Frontal cortex (tissue), 3 donors: ENCODE measurements at regions not wholly inside any gene's neighbourhood (a gene's known extent, or its start where the extent isn't known, plus 50 kb on each side); places are given as distances from the start of the nearest gene placed in this dataset.
A peak's percentile ranks its signal among the peaks of the same experiment; 100 is the strongest.
"Not testable (repeated sequence)": the region's sequence is repeated elsewhere in the genome, so short reads cannot be mapped to it uniquely, and the experiment has no call there.

Source experiments
- DNase-seq, 2 donors: peaks; one replicate each; pipeline ENCODE4 v3.0.0; 2012; ENCODE audit warnings: low spot score in 2 of 2
- FAIRE-seq: peaks from 2 replicates; lab custom pipeline; 2012; peaks lifted over from hg19 to GRCh38; lab: Jason Lieb, UNC
- donor health status: control.
- donor health status: control.
- donor health status: control.

DNA sequence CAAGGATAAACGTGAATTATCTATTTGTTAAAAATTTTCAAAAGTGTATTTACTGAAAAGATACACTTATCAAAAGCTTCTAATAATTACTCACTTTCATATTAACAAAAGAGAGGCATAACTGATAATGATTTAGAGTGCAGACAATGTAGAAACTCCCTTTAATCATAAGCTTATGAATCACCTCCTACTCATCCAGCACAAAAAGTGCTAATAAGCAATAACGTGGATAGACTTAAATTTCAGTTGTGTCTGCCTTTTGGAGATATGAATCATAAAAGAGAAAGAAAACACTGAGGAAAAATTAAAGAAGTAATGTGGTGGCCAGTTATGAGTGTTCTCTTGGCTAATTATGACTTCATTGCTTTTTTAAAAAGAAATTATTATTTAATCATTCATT is 827.6 kb upstream of the B3GALT2 start:
- no peak for FAIRE-seq
- no peak for DNase-seq

DNA sequence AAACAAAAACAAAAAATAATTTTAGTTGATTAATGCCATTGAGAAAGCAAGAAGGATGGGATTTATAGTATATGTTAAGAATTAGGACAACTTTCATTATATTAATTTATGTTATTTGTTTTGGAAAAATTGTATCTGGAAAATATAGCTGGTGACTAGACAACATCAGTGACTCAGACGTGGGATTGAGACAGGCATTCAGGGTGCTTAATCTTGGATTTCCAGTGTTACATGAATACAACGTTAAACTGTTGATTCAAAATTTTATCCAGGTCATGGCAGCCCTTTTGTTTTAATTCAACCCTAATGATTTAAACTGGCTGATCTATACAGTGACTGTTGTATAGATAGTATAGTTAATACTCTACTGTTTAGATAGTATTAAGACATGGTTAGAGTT is 827.1 kb upstream of the B3GALT2 start:
- FAIRE-seq, result no peak
- no peak for DNase-seq

DNA sequence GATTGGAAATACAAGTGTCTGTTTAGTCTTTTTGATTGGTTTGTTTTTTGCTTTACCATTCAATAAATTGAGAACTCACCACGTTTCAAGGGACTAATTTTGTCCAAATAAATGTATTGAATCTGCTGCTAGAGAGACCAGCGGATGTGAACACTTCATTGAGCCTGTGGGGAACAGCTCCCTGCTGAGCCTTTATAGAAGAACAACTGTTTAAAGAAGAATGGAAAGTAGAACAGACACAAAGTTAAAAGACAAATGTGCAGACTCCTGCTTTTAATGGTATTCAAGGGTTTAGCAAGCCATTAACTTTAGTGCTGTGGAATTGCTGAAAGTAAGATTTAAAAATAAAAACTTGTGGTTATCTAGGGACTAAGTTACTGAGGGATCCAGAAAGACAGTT is 817.7 kb upstream of the B3GALT2 start:
- FAIRE-seq (no peak), DNase-seq (no peak)

DNA sequence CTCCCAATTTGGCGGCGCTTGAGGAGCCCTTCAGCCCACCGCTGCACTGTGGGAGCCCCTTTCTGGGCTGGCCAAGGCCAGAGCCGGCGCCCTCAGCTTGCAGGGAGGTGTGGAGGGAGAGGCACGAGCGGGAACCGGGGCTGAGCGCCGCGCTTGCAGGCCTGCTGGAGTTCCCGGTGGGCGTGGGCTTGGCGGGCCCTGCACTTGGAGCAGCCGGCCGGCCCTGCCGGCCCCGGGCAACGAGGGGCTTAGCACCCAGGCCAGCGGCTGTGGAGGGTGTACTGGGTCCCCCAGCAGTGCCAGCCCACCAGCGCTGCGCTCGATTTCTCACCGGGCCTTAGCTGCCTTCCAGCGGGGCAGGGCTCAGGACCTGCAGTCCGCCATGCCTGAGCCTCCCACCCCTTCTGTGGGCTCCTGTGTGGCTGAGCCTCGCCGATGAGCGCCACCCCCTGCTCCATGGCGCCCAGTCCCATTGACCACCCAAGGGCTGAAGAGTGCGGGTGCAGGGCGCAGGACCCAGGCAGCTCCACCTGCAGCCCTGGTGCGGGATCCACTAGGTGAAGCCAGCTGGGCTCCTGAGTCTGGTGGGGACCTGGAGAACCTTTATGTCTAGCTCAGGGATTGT is 815.4 kb upstream of the B3GALT2 start:
- not testable (repeated sequence) for FAIRE-seq, DNase-seq

DNA sequence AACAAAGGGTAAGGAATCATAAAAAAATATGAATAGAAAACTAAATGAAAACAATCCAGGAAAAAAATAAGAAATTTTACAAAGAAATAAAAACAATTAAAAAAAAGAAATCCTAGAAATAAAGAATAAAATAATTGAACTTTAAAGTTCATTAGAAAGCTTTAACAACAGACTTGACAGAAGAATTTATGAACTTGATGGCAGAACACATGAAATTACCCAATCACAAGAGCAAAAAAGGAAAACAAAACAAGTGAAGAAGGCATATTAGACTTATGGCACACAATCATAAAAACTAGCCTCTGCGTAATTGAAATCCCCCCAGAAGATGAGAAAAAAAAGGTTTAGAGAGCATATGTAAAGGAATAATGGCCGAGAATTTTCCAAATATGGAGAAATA is 802.5 kb upstream of the B3GALT2 start:
- FAIRE-seq (peak; percentile 63), DNase-seq (no peak)

DNA sequence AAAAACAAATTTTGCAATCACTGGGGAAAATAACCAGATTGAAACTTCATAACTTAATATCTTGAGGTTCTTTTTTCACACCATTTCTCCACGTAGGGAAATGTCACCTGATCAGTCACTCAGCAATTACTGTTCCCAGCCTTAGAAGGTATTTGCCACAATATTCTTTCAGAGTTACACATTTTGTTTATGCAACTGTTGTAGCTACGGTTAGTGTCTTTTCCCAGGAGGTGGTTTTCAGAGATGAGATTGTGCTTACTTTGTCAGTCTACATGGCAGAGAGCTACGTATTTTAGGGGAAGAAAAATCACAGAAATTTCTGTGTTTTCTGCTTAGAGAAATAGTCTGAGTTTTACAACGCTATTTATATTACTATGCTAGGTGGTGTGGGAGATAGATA is 792.8 kb upstream of the B3GALT2 start:
- DNase-seq (no peak), FAIRE-seq (no peak)

DNA sequence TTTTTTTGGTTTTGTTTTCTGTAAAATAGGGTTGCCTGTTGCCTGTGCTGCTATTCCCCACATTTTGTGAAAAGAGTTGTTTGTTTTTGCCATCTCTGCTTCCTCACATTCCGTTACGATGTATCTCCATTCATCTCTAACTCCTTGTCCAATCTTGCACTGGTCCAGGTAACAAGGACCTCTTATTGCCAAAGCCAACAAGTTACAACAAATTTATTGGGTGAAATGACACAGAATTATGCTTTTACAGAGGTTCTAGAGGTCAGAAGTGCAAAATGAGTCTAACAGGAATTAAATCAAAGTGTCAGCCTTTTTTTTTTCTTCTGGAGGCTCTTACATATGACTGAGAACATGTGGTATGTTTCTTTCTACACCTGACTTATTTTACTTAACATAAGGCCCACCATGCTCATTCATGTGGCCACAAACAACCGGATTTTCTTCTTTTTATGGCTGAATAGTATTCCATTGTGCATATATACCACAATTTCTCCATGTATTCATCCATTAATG is 787.9 kb upstream of the B3GALT2 start:
- FAIRE-seq (no peak), DNase-seq (no peak)

DNA sequence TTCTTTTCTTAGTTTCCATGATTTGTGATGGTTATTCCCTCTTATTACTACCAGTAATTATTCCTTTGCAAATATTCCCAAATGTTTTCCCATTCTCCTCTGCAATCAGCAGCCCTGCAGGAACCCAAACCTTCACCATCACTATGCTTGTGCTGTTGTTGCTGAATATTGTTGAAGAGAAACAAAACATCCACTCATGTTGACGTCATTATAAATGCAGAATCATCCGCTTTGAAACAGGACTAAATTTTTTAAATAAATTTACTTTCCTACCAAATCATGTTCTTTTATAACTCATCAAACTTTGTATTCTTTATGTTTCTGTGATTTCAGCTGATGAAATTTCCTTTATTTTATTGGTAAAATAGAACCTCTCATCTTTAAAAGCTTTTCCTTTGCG is 787.0 kb upstream of the B3GALT2 start:
- FAIRE-seq (no peak), DNase-seq (no peak)

DNA sequence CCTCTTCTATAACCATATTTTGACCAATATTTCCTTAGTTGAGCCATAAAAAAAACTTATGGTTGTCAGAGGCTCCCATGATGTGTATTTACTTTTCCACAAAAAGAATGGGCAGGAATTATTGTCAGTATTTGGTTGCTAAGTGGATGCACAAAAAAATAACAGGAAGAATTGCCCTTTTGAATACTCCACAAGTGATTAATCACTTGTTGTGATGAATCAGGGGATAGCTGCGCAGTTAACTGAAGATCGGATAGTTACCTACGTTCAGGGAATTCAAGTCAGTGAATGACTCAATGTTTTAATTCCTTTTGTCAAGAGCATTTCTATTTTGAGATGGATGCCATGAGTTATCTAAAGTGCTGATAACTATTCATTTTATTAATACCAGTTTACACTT is 785.2 kb upstream of the B3GALT2 start:
- DNase-seq (no peak), FAIRE-seq (no peak)

DNA sequence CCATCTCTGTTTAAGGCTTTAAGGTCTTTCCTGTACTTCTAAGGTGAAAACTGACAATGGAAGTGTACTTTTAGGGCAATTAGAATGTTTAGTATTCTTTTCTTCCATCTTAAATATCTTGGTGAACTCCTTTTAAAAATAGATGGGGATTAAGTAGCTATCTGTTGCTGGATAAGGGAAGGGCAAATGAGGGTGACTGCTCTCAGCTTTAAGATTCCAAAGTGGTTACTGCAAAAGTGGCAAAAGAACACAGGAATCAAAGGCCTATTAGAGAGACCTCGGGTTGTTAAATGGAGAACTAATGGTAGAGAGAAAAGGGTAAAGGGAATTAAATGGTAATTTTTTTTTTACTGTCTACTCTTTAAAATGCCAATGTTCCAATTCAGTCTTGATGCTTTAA is 774.1 kb upstream of the B3GALT2 start:
- DNase-seq, result no peak

DNA sequence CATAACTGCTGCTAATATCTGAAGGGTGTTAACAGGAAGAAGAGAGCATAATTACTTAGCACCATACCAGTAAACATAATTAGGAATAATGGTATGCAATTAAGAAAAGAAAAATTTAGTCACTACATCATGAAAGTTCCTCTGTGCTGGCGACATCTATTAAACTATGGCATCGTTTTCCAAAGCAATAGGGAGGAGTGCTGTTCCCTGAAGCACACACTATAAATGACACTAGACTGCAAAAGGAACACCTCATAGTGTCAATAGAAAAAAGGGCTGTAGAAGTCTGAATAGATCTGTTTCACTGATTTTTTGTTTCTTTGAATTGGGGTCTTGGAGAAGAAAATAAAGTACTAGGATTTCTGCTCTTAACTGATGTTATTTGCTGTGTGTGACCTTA is 773.6 kb upstream of the B3GALT2 start:
- FAIRE-seq (no peak), DNase-seq (no peak)

More for the DNA sequence above, 774.1 kb upstream of the B3GALT2 start:
- FAIRE-seq, result no peak

DNA sequence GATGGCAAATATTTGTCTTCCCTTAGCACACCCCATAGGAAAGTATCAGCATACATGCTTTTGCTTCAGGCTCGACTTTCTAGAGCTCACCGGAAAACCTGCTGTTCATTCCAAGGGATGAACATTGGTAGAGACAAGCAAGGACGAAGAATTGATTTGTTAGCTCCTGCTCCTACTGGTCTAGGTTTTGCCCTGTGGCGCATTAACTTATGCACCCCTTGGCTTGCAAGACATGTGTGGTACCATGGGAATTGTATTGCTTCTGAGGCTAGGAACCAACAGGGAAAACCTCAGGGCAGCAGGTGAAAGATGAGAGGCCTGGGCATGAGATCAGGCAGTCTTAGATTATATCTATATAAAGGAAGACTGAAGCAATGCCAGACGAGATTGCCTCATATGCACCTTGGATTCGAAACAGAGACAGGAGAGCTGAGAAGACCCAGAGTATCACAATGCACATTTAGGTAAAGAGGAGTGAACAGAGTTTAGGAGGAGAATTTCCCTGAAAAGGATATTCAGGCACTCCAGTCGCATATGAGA is 771.2 kb upstream of the B3GALT2 start:
- no peak for DNase-seq
- no peak for FAIRE-seq

DNA sequence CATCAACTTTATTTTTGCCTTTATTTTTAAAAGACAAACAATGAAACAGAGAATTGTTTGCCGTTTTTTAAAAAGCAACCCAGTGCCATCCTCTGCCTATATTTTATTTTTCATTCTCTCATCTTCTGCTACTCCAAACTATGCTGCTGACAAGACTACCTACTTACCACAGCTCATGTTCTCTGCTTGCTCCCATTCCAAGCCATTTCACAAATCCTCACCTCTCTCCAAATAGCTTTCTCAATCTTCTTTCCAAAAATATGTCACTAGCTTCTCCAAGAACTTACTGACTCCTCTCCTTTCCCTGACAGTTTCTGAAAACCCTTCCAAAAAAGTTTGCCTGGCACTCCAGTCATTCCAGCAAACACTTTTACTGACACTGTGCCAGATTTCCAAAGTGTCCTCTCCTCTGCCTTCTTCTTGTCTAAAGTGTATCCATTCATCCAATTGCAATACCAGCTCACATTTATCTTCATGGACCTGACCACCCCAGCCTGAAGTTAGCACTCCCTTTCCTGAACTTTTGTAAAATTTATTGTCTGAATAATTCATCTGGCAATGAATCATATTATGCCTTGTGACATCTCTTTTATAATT is 766.5 kb upstream of the B3GALT2 start:
- DNase-seq (no peak), FAIRE-seq (no peak)

DNA sequence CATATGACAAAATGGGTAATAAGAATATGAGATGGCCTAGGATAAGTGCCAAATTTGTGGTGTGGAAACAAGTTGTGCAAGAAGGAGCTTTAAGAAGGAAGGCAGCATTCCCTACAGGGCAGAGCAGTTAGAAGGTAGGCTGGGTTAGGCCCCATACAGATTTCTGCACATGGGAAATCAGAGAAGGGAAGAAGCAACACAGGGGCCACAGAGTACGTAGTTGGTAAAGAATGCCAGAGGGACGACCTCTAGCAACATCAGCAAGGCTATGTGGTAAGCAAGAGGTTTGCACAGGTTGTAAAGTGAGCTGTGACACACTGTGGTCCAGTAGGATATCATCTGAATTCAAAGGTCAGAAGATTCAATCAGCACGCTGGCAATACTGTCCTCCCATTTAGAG is 765.6 kb upstream of the B3GALT2 start:
- DNase-seq (no peak), FAIRE-seq (no peak)

DNA sequence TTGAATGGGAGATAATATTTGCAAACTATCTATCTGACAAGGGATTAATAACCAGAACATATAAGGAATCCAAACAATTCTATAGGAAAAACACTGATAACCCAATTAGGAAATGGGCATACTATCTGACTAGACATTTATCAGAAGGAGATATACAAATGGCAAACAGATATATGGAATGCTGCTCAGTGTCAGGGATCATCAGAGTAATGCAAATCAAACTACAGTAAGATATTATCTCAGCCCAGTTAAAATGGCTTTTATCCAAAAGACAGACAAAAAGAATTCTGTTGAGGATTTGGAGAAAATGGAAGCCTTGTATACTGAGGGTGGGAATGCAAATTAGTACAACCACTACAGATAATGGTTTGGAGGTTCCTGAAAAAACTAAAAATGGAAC is 758.0 kb upstream of the B3GALT2 start:
- FAIRE-seq (no peak), DNase-seq (no peak)

DNA sequence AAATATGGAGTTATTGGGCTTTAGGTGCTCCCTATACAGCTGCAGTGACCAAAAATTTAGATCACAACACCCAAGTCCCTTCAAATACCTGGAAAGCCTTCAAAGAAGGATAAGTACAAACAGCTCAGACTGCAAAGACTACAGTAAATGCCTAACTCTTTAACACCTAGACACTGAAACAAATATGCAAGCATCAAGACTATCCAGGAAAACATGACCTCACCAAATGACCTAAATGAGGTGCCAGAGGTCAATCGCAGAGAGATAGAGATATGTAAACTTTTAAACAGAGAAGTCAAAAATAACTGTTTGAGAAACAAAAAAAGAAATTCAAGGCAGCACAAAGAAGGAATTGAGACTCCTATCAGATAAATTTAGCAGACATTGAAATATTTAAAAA is 753.8 kb upstream of the B3GALT2 start:
- FAIRE-seq (no peak), DNase-seq (no peak)

DNA sequence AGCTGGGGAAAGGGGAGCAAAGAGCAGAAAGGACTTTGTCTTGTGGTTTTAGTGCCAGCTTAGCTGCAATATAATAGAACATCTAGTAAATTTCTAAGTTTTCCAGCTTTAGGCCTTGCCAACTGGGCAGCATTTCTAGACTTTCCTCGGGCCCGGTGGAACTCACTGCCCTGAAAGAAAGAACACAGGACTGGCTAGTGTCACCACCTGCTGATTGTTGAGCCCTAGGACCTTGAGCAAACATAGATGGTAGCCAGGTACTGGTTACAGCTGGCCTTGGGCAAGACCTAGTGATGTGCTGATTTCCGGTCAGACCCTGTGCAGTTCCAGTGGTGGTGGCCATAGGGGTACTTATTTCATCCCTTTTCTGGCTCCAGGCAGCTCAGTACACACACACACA is 753.2 kb upstream of the B3GALT2 start:
- no peak for FAIRE-seq
- no peak for DNase-seq

DNA sequence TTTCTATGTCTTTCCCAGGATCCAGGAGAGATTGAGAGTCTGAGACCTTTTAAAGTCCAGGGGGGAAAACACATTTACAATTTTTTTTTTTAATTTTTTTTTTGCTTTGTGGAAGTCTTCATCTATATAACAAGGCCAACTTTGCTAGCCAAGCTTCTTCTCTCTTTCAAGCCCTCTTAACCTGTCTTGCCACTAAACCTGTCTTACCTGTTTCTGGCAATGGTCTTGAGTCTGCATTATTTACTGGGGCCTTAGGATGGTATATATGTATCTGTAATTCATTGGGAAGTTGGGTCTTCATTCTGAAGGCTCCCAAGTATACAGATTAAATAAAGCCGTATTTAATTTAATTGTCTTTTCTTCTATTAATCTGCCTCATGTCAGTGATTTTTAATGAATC is 750.9 kb upstream of the B3GALT2 start:
- FAIRE-seq (no peak), DNase-seq (no peak)

DNA sequence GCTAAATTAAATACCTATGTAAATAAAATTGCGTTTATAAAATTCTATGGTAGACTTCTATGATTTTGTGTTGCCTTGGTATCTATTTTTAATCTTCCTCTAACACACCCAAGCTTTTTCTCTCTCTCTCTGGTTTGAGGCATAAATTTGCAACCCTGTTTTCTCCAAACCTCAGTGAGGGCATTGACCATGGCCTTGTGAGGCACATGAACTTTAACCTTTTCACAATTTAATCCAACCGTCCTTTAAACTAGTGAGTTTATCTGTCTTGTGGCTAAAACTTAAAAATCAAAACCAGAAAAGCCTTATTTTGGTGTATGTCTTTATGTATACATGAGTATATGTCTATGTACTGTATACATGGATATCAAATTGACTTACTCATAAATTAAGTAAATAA is 746.6 kb upstream of the B3GALT2 start:
- DNase-seq (no peak), FAIRE-seq (no peak)

DNA sequence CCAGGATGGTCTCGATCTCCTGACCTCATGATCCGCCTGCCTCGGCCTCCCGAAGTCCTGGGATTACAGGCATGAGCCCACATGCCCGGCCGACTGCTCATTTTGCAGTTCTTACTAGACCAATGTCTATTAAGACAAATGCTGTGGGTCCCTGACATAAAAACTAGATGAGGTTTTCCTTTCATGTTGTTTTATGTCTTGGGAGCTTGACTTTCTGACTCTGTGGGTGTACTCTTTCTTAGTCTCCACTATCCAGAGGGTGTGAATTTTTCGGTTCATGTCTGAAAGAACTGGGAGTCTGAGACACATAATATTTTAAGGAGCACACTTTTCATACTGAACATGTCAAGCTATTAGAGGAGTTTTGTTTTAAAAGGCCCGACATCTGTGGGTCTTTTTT is 744.9 kb upstream of the B3GALT2 start:
- FAIRE-seq (no peak), DNase-seq (no peak)

DNA sequence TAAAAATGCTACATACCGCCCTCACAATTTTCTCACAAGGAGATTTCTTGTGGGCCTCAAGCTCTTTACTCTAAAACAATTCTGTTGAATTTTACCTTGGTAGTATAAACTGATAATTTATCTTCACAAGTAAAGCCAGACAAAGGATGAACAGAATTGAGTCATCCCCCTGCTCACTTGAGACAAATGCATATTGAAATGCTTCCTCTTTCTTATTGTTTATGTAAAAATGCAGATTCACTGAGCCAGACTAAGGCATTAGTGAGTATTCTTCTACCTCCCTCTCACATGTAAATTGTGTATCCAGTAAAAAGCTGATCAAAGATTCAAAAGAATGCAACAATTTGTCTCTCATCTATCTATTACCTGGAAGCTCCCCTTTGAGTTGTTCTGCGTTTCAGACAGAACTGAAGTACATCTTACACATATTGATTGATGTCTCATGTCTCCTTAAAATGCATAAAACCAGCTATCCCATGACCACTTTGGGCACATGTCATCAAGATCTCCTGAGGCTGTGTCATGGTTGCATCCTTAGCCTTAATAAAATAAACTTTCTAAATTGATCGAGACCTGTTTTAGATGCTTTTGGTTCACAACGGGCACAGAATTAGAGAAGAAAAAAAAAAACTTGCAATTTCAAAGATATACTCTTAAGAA is 743.1 kb upstream of the B3GALT2 start:
- DNase-seq (no peak), FAIRE-seq (no peak)
